ENCODE measurements at regions not wholly inside any gene's neighbourhood (a gene's known extent, or its start where the extent isn't known, plus 50 kb on each side); places are given as distances from the start of the nearest gene placed in this dataset.

- TF ChIP-seq CTCF (IDR thresholded peaks at IDR 0.05): no peak
- TF ChIP-seq POLR2A (IDR thresholded peaks at IDR 0.05): no peak
Measured at GRCh38 chr16:73890186-73891128, 406.2 kb upstream of the PSMD7 start.

All from vagina (tissue), 2 donors.